Gastrocnemius medialis (tissue), 4 donors: ENCODE measurements at regions not wholly inside any gene's neighbourhood (a gene's known extent, or its start where the extent isn't known, plus 50 kb on each side); places are given as distances from the start of the nearest gene placed in this dataset.

Experiments used
- CTCF ChIP-seq, 5 experiments: fragments of 450-650 bp in 3 of 5; fragments of 200-600 bp in 2 of 5; sonication (generic) in 2 of 5; IDR thresholded peaks in 4 of 5; conservative IDR thresholded peaks in 1 of 5; 1 replicate in 4 of 5; 2 replicates in 1 of 5; pipeline ENCODE4 v1.5.1; 2016 to 2019; ENCODE audit warnings: antibody characterized with exemption in 5 of 5, mild to moderate bottlenecking in 3 of 5, moderate library complexity in 3 of 5
- POLR2A ChIP-seq, 2 donors: fragments of 450-650 bp; IDR thresholded peaks; one replicate each; pipeline ENCODE4 v1.6.1; 2017; ENCODE audit warnings: antibody characterized with exemption in 2 of 2, mild to moderate bottlenecking in 2 of 2, moderate library complexity in 2 of 2

DNA sequence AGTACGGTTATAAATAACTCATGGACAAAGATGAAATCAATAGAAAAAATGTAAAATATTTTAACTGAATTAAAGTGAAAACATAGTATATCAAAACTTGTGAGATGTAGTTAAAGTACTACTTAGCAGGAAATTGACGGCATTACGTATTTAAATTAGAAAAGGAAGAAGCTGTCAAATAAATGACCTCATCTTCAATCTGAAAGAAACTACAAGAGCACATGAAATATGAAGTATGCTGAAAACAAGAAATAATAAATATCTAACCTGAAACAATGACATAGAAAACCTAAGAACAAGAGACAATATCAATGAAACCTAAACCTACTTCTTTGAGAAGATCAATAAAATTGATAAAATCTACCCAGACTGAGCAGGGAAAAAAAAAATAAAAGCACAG lies 122.2 kb upstream of the PDE4B start:
- TF ChIP-seq CTCF (IDR thresholded peaks at IDR 0.05 in 4 of 5, conservative IDR thresholded peaks at IDR 0.05 in 1 of 5) (no peak), POLR2A (IDR thresholded peaks at IDR 0.05) (no peak)
